ENCODE measurements at regions not wholly inside any gene's neighbourhood (a gene's known extent, or its start where the extent isn't known, plus 50 kb on each side); places are given as distances from the start of the nearest gene placed in this dataset.

DNA sequence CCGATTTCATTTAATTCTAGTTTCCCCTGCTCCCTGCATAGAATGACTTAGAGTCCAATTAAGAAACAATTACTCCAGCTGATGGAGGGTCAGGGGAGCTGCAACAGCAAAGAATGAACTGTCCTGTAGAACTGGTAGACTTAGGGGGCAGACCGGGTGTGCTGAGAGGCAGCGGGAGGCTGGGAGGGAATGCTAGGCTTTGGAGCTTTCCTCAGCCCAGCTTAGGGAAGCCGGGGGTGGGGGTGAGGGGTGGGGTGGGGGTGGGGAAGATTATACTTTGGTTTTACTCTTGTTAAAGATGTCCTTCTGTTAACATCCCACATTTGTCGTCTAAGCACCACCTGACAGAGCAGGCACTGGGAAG is 458.6 kb upstream of the ASIC2 start:
- no peak for TF ChIP-seq CTCF (IDR thresholded peaks at IDR 0.05)
- no peak for TF ChIP-seq POLR2A (IDR thresholded peaks at IDR 0.05)

Data from transverse colon (tissue), 3 donors.